ENCODE measurements at regions not wholly inside any gene's neighbourhood (a gene's known extent, or its start where the extent isn't known, plus 50 kb on each side); places are given as distances from the start of the nearest gene placed in this dataset.

DNA sequence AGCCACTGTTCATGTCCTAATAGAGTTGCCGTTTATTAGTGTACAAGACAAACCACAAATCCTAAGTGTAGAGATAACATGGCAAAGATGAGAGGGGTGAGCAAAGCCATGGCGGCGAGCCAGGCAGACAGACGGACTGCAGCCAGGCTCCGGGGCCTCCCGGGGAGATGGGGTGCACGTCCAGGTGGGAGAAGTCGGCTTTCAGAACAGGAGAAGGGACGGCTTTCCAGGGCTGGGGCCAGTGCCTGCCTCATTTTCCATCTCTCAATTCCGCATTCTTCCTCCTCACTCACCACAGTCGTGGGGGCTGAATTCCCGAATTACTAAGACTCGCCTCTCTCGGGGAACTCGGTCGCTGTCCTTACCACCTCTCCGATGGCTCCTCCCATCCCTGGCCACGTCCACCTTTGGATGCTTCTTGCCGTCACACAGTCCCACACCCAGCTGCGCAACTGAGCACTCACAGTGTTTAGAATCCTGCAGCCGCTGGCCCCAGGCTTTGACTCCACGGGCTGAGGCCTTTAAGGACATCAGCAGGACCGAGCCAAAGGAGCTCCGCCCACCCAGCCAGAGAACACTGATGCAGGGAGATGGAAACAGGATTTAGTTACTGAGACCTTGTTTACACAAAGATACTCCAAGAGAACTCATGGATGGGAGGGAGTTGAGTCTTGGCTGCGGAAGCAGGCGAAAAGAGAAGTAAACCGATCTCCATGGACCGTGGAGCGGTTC lies 59.7 kb downstream of the RNF112 start:
- TF ChIP-seq ZNF416 (tag by site-specific recombination; IDR thresholded peaks at IDR 0.05) (no peak), ZNF660 (tag by site-specific recombination; IDR thresholded peaks at IDR 0.05) (no peak), ZNF610 (tag by site-specific recombination; IDR thresholded peaks at IDR 0.05; ENCODE audit: borderline replicate concordance) (no peak), HIC1 (tag by site-specific recombination; IDR thresholded peaks at IDR 0.05) (no peak), ZSCAN5A (tag by site-specific recombination; IDR thresholded peaks at IDR 0.05) (no peak)
- TF ChIP-seq, protein P1, sequence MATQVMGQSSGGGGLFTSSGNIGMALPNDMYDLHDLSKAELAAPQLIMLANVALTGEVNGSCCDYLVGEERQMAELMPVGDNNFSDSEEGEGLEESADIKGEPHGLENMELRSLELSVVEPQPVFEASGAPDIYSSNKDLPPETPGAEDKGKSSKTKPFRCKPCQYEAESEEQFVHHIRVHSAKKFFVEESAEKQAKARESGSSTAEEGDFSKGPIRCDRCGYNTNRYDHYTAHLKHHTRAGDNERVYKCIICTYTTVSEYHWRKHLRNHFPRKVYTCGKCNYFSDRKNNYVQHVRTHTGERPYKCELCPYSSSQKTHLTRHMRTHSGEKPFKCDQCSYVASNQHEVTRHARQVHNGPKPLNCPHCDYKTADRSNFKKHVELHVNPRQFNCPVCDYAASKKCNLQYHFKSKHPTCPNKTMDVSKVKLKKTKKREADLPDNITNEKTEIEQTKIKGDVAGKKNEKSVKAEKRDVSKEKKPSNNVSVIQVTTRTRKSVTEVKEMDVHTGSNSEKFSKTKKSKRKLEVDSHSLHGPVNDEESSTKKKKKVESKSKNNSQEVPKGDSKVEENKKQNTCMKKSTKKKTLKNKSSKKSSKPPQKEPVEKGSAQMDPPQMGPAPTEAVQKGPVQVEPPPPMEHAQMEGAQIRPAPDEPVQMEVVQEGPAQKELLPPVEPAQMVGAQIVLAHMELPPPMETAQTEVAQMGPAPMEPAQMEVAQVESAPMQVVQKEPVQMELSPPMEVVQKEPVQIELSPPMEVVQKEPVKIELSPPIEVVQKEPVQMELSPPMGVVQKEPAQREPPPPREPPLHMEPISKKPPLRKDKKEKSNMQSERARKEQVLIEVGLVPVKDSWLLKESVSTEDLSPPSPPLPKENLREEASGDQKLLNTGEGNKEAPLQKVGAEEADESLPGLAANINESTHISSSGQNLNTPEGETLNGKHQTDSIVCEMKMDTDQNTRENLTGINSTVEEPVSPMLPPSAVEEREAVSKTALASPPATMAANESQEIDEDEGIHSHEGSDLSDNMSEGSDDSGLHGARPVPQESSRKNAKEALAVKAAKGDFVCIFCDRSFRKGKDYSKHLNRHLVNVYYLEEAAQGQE (tag by site-specific recombination; IDR thresholded peaks at IDR 0.05), result no peak
